HG03565 (cell line): ENCODE measurements at regions not wholly inside any gene's neighbourhood (a gene's known extent, or its start where the extent isn't known, plus 50 kb on each side); places are given as distances from the start of the nearest gene placed in this dataset.
"Not testable (repeated sequence)": the region's sequence is repeated elsewhere in the genome, so short reads cannot be mapped to it uniquely, and the experiment has no call there.

ENCODE experiments used
- ATAC-seq: cut with Tn5 transposase; IDR thresholded peaks from one replicate; pipeline ENCODE4 v1.9.1; 2021; ENCODE audit warnings: mild to moderate bottlenecking, moderate library complexity; ENCODE audit not compliant: unreplicated experiment

DNA sequence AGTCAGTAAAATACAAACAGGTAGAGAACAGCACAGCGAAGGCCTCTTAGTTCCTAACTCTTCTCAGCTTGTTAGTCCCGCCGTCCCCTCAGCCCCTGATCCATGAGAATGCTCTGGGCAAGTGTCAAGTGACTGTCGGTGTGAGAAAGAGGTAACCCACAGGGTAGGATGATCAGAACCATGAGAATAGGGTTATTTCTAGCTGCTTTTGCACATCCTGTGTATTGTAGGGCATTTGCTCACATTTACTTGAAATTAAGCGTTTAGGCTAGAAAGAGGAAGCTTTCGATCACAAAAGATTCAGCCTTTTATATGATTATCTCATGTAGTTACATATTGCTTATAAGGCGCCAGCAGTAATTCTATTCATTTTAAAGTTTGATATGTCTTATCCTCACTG is 103.0 kb upstream of the PDE10A start:
- ATAC-seq = no peak

DNA sequence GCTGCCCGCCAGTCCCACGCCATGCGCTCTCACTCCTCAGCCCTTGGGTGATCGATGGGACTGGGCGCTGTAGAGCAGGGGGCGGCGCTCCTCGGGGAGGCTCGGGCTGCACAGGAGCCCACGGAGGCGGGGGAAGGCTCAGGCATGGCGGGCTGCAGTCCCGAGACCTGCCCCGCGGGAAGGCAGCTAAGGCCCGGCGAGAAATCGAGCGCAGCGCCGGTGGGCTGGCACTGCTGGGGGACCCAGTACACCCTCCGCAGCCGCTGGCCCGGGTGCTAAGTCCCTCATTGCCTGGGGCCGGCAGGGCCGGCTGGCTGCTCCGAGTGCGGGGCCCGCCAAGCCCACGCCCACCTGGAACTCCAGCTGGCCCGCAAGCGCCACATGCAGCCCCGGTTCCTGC is 102.2 kb upstream of the PDE10A start:
- not testable (repeated sequence) for ATAC-seq

DNA sequence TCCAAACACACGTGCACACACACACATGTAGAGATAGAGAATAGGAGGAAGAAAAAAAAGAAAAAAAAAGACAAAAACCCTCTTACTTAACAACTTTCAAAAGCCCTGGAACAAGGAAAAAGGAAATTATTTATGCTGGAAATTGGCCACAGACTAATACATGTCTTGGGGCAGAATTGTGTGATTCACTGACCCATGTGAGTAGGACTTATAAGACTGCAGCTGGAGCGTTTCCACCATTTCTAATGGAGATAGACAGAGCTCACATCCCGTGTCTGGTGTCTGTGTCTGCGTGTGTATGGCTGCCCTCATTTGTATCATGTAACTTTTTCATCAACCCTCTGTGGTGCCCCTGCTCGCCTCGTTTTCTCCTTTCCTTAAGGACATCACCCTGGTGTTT is 99.8 kb upstream of the PDE10A start:
- ATAC-seq = no peak

DNA sequence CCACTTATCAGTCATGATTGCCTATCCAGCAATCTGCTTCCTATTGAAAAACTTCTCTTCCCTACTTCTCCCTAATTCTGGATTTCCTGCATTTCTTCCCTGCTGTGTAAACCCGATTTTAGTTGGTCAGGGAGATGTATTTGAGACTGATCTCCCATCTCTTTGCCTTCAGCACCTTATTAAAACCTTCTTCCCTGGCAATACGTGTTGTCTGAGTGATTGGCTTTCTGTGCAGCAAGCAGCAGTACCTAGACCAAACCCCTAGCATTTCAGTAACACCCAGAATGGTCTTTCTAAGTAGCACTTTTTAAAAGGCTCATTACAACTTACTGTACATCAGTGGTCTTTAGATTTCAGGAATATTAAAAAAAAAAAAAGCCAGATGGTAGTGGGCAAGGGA is 99.1 kb upstream of the PDE10A start:
- ATAC-seq = no peak

DNA sequence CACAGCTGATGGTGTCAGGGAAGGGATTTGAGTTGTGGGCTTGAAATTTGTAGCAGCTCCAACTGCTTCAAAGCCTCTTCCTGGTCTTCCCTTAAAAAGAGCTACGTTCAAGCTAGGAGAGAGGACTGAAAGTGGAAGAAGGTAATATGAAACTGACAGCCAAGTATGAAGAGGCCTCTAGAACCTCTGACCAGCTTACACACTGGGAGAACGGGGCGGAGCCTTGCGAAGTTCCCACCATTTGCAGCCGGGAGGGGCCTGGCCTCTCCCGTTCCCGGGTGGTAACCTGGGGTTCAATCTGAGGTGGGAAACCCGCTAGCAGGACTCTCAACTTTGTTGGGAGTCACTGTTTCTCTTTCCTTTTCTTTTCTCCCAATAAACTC is 97.8 kb upstream of the PDE10A start:
- ATAC-seq = no peak

DNA sequence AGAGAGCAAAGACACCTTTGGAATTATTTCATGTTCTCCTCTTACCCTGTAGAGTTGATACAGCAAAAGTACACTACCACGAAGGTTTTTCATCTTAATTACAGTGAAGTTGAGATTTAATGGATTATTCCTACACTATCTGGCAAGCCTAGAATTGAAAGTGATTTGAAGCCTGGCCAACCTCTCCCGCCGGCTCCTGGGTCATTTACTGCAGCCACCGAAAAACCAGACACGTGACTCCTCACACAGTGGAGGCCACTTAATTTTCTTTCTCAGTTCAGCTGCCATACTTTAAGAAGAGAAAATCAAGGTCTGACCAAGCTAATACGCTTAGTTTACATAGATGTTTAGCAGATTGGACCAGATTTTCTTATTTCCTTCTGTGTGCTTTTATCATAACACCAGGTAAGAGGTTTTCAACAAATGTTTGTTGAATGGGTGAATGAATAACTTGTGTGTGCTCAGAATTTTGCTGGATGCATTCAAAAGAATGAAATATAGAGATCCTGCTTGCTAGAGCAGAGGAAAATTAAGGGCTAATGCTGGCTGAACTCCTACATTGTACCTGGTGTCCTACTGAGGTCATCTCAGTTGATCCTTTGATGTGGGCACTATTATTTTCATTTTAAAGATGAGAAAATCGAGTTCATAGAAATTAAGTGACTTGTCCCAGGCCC is 97.2 kb upstream of the PDE10A start:
- no peak for ATAC-seq

DNA sequence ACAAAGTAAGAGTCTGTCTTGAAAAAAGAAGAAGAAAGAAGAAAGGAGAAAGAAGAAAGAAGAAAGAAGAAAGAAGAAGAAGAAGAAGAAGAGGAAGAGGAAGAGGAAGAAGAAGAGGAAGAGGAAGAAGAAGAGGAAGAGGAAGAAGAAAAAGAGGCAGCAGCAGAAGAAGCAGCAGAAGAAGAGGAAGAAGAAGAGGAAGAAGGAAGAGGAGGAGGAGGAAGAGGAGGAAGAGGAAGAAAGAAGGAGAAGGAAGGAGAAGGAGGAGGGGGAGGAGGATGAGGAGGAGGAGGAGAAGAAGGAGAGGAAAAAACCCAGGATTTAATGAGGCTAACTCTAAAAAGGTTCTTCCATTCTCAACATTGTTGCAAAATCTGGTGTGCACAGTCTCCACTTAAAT is 95.4 kb upstream of the PDE10A start:
- ATAC-seq = no peak

DNA sequence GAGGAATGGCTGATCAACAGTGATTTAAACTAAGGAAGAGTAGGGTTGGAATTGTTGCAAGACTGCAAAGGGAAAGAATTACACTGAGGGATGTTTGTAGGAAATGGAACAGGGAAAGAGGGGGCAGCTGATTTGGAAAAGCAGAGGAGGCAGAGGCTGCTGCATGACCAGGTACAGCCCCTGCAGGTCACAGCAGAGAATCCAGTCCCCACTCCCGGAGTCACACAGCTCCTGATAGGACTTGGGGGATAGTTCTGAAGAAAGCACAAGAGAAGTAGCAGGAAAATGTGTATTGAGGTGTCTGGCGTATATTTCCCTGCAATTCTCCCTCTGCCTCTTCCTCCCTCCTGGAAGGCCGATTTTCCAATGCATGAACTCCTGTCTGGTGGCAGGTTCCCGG is 92.5 kb upstream of the PDE10A start:
- no peak for ATAC-seq

DNA sequence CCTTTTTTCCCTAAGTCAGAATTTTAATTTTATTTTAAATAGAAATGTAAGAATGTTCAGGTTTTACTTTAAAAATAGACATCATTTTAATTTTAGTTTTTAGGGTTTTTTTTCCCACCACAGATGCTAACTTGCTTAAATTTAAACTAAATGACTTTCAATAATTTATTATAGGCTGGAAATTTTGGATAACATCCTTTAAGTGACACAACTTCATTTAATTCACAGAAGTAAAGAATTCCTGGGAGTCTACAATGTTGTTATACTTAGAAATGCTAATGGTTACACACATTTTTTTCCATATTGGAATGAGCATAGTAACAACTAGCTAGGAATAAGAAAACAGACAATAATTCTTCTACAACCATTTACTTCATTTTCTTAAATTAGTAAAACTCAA is 90.5 kb upstream of the PDE10A start:
- no peak for ATAC-seq

DNA sequence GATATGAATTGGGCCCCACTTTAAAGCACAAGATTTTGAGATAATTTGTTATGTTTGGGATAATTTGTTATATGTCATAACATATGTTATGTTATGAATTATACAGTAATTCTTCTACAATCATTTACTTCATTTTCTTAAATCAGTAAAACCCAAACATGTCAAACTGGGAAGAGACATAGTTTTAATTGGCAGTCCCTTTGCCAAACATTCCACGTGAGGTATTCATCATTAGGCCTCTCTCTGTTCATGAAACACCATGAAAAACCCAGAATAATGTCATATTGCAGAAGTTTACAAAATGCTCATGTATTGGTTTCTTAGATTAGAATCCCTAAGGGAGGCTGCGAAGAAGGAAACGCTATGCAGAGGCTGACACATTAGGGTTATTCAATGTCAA is 89.4 kb upstream of the PDE10A start:
- ATAC-seq = no peak

DNA sequence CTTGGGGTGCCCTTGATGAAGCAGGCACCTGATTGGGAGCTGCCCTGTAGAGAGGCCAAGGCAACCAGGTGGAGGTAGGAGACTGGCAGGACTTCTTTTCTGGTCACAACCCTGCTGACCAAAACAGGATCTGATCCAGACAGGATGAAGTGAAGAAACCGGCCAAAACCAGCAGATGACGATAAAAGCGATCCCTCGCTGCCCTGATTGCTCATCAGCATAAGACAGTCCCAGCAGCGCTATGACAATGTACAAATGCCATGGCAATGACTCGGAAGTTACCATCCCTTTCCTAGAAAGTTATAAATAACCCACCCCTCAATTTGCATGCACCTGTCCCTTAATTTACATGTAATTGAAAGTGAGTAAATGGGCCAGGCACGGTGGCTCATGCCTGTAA is 88.4 kb upstream of the PDE10A start:
- ATAC-seq = no peak

DNA sequence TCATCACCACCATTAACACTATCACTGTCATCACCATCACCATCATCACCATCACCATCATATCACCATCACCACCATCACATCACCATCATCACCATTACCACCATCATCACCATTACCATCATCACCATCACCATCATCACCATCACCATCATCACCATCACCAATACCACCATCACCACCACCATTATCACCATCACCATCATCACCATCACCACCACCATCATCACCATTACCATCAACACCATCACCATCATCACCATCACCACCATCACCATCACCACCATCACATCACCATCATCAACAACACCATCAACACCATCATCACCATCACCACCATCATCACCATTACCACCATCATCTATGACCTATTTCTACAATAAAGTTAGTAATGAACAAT is 86.1 kb upstream of the PDE10A start:
- ATAC-seq = no peak

DNA sequence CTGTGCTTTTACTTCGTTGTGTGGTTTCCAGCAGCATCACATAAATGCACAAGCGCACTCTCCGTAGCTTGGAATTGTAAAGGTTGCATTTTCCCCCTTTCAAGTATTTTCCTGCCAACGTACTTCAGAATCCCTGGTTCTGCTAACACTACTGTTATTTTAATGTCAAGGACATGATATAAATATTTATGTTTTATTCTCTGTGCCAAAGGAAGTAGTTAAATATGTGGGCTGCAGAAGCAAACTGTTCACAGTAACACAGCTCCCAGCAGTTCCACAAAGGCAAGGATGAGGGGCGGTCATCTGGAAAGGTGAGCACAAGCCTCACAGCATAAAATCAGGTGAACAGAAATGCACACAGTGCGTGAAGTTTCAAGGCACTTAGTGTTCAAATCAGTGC is 85.3 kb upstream of the PDE10A start:
- ATAC-seq = no peak

DNA sequence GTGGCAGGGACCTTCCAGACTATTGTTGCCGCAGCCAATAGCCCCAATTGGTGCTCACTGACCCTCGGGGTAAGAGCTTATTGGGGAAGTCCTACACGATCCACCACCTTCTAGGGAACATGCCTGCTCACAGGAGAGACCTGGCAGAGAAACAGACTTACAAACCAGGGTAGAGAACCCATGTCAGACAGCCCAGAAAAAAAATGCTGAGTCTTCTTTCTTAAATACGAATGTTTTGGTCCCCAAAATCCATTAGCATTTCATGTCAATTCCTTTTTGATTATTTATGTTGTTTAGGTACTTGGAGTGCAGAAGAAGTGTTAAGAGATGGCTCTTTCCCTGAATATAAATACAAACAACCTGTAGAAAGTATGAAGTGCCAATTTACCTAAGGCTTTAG is 84.9 kb upstream of the PDE10A start:
- no peak for ATAC-seq

DNA sequence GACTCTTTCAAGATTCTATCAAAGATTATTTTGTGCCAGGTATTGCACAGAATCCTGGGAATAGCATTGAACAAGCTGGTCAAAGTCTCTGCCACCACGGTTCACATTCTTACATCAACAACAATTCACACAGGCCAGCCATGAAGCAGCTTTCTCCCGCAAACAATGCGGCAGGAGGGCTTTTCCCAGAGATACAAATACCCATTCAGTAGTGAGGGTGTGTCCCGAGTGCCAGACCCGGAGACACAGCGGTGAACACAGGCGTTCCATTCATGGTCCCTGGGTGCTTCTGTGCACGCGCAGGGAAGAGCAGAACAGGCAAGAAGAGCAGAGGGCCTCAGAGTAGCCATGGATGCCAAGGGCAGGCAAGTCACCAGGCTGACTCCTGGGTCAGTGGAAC is 83.3 kb upstream of the PDE10A start:
- ATAC-seq = no peak

DNA sequence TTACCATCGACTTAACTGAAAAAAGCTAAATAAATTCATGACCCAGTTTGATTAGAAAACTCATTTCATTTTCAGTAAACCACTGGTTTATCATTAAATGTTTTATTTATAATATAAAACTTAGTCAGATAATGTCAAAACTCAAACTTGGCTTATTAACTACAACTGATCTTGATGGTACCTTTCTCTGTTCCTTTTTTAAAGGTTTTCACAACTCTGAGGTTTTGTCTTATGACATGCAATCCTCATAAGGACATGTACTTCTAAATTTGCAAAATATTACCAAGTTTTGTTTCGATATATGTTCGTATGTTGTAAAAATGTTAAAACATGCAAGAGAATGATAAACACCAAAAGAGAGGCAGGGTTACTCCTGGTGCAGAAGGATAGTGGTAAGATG is 82.5 kb upstream of the PDE10A start:
- no peak for ATAC-seq

DNA sequence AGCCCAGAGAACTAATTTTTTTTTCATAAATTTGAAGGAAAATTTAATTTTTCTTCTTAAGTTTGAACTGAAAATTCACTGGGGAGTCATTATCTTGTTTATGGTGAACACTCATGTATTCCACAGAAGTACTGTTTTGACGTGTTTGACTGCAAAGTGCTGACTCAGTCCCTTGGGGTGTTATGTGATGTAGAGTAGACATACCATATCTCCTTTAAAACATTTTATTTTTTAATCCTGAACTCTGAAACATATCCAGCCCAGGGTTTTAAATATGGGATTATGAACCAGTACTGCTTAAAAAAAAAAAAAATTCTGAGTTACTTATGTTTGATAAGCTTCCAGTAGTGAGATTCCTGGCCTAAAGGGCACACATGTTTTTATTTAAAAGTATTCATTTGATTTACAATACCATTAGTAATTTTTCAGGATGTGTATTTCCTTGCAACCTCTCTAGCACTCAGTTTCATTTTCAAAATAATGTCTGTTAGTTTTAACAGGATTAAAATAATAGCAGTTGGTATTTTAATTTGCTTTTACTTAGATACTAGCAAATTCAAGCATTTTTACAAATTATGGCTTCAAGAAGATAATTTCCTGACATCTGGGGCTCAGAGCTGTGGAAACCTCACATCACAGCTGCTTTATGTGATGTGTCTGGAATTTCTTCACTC is 81.7 kb upstream of the PDE10A start:
- ATAC-seq = no peak

DNA sequence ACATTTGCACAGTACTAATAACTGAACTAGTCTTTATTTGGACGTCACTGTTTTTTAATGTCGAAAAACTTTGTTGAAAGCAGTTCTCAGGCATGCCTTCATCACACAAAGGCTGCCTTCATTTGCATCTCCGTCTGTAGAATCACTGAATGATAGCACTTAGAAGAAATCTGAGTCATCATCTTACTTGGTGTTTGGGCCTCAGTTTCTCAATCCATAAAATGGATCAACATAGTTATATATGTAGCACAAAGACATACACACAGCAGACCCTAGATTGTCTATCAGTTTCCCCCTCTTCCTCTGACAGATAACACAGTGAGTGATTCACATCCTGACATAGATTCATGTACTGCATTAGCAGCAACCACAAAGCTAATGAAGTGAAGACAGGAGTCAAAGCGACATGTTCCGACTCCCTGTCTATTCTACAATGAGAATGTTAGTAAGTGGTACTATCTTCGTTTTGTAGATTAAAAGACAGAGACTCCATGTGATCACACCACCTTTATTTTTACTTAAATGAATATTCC is 80.4 kb upstream of the PDE10A start:
- no peak for ATAC-seq

DNA sequence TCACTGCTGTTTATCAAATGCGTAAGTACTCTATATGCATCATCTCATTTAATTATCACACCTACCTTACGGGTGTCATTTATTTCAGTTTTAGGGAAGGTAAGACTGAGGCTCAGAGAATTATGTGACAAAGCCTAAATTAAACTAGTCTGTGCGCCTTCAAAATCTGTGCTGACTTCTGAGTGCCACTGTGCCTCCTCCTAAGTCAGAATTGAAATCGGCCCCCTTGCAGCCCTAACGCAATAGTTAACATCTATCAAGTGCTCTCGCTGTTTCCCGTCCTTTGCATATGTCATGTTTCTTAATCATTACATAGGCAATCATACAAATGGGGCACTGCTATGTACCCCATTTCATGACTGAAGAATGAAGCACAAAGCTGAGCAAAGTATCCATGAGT is 79.0 kb upstream of the PDE10A start:
- no peak for ATAC-seq

DNA sequence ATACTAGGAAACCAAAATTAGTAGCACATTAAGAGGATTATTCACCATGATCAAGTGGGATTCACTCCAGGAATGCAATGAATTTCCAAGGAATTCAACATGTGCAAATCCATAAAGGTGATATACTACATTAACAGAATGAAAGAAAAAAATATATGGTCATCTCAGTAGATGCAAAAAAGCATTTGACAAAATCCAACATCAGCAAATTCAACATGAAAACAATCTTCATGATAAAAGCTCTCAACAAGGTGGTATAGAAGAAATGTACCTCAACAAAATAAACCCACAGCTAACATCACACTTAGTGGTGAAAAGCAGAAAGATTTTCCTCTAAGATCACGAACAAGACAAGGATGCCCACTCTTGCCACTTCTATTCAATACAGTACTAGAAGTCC is 74.4 kb upstream of the PDE10A start:
- no peak for ATAC-seq

DNA sequence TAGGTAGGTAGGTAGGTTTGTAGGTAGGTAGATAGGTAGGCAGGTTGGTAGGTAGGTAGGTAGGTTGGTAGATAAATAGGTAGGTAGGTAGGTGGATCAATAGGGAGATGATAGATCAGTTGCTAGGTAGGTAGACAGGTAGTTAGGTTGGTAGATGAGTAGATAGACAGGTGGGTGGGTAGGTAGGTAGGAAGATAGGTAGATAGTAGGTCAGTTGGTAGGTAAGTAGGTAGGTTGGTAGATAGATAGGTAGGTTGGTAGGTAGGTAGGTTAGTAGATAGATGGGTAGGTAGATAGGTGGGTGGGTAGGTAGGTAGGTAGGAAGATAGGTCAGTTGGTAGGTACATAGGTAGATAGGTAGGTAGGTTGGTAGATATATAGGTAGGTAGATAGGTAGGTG is 72.0 kb upstream of the PDE10A start:
- no peak for ATAC-seq

DNA sequence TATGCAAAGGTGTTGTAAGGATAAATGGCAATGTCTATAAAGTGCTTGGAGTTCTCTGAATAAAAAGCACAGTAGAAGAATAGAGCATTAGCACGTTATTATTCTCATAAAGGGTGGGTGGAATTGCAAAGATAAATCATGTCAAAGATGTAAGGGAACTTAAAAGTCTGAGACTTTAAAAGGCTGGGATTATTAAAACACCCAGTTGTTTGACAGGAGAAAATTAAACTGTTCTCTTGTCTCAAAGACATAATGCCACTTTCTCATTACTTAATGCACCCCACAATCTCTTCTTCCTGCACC is 70.4 kb upstream of the PDE10A start:
- no peak for ATAC-seq
